ENCODE measurements at regions not wholly inside any gene's neighbourhood (a gene's known extent, or its start where the extent isn't known, plus 50 kb on each side); places are given as distances from the start of the nearest gene placed in this dataset.

DNA sequence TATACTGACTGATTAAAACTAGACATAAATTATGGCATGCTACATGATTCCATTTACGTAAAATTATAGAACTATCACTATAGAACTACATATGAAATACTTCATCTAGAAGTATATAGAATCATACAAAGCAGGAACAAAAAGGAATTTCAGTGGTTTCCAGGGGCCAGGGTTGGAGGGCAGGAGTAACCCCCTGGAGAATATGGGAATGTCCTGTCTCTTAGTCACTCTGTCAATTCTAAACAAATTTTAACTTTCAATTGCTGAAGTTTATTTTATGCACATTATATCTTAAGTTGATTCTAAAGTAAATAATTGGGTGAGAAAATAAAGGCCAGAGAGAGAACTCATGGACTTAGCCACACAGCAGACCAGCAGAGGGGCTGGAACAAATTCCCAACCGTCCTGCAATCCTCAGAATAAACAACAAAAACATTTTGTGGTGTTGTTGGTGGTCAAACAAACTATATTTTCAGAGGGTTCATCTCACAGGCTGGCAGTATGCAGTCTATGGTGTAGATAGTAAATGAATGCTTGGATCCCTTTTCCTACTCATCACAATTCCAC is 476.9 kb upstream of the SLIT2 start:
- DNase-seq, result no peak

DNA sequence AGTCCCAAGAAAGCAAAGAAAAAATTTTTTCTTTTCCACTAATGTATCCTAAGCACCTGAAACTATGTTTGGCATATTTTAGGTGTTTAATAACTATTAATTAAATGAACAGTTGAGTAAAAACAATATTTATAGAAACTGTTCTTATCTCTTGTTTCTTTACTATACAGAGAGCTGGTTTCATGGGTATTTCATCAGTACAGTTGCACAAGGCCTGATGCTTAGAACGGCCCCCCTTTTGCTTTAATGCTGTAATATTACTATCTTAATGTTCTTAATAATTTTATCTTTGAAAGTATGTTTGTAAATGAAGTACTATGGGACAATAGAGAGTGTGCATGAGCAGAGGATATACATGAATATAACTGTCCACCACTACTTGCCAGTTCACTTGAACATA is 479.1 kb upstream of the SLIT2 start:
- DNase-seq, result no peak

DNA sequence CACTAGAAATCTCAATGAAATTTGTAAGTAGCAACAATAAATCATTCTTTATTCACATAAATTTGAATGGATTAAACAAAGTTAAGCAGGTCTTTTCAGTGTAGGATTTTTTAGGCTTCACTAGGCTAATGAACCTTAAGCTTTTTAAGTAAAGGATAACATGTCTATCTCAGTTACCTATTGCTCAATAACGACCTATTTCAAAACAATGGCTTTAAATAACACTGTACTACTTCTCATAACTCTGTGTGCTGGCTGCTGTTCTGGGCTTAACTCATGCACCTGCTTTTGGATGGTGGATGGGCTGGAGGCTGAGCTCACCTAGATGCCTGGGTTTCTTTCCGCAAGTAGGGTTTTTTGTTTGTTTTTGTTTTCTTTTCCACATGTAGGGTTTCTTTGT is 495.0 kb upstream of the SLIT2 start:
- no peak for DNase-seq

DNA sequence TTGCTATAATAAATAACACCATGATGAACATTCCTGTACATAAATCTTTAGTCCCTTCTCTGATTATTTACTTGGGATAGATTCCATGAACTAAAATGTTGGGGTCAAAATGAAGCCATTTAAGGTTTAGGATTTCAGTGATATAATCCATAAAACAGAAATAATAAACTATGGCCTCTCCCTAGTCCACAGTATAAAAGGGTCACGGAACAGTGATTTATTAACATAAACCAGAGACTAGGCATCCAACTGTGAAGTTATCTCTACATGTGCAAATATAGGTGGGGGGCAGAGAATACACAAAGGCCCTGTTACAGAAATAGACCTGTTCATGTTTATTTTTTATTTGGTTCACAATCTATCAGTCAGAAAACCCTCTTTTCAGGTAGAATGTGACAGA is 499.1 kb upstream of the SLIT2 start:
- DNase-seq, result no peak

DNA sequence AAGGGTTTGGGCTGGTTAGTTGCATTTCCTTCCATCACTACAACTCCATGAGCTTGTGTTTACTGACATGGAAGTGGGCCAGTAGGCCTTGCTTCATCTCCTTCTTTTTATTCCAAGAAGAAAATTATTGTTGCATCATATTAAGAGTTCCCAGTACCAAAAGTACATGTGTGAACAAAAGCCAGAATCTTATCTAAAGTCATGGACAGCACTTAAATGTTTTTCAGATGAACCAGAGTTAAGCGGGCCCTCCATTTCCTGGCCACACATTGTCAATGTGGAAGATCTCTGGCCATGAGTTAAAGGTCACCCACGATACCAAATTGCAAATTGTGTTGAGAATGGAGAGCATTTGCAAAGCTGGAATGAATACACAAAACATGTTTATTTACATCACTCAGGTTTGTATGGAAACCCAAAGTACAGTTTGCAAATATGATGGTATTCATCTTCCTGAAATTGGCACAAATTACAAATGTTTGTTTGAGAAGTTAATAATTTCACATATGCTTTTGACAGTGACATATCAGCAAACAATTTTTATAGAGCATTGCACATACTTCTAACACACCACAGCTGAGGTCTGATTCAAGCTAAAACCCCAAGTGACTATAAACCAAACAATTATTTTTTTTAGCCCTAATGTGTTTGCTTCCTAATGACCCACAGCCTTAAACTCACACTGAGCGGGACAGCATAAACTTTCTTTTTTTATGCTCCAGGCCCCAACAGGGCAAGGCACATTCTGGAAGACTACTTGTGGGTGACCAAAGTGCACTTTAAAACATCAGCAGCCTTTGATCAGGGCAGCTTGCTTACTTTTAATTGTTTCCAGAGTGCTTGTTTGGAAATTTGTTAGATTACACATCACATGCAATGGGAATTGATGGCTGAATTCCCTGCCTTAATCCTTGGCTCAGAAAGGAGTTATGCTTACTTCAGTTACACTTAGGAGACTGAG is 502.9 kb upstream of the SLIT2 start:
- no peak for DNase-seq

DNA sequence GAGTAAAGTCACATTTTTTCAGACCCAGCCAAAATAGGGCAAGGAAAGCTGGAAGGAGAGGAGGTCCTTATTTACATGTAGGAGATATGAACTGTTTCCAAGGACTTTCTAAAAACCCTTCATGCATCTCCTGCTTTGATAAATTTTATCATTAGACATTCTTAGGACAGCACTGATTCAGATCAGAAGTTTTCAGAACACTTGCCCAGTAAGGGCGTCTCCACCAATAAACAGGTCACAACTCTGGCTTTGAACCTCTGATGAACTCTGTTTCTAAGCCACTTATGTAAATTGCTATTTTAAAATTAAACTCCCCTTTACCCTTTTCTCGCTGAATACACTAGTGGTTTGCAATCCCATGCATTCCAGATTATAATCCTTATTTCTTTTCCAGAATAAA is 505.3 kb upstream of the SLIT2 start:
- DNase-seq, result no peak

DNA sequence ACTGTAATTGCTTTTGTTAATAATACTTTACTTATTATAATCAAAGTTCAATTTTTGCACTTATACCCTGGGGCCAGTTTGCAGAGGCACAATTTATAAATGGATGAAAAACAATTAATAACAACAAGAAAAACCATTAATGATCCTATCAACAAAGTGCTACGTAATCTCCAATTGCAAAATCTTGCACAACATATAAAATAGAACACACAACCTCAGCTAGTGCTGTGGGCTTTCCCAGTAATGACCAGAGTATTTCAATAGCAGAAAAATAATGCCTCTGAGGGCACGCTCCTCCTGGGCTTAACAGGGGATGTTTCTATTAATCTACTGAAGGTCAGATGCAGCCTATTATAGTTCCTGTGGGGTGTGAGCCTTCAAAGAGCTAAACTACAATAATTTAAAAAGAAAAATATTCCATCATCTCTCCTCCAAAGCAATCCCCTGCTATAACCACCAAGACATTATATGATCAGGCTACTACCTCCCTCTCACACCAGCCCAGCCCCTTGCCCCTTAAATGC is 508.5 kb upstream of the SLIT2 start:
- no peak for DNase-seq

DNA sequence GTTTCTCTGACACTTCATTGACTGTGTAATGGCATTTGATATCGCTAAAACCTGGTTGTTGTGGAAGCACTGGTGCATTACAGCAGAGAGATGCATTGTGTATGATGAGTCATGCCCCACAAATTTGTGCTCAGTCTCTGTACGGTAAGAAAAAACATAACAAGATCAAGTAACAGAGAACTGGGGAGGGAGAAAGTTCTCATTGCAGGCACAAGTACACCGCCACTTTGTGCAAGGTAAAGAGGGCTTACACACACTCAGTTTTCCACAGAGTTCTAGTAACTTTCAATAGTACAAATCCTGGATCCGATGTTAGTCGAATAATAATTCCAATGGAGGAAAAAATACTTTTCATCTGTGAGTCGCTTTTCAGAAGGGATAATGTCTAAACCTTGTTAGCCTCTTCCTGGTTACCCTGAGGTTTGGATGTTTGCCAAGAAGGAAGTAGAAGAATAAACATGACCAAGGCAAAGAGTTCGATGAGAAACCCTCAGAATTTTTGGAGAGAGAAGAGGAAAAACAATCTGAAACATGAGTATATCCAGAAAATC is 512.5 kb upstream of the SLIT2 start:
- peak; percentile 19 to 34 for DNase-seq

DNA sequence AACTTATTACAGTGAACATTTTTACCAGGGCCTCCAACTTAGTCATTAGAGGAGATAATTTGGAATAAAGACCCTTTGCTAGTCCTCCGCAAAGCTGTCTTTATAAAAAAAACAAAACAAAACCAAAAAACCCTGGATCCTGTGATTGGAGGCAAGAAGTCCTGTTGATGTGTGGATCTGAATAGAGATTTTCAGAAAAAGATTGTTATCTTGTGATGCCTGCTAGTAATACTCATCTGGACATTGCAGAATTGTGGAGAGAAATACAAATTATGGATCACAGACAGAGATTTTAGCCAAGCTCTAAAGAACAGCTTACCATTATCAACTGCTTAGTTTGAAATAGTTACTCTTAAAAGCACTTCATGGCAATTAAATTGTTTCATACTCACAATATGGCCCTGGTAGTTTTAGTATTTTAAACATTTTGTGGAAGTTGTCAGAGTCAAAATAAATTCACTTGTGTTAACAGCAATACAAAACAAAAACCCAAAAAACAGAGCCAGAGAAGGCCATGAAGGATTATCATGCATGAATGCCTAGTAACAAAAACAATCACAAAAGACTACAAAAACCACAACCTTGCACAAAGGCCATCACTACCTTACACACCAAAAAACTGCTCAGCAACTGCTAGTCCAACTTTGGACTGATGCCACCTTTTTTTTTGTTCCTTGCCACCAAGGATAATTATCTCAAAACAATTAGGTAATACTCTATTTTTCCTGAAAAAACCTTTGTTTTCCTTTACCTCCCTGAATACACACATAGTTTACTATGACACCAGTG is 514.5 kb upstream of the SLIT2 start:
- no peak for DNase-seq

DNA sequence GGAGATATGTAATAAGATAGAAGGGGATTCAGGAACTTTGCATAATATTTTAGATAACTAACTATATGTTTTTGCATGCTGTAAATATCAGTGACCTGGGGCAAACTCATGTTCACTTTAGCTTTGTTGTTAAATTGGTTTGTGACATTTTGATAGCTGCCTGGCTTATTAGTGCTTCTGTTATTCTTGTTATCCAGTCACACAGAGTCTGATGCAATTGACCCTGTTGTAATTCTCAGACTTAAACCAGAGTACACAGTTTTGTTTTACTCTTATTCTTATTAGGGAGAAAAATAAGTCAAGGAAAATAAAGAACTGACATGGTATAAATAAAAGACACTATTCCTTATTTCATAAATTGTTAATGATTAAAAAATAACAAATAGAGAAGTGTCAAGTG is 516.7 kb upstream of the SLIT2 start:
- no peak for DNase-seq

DNA sequence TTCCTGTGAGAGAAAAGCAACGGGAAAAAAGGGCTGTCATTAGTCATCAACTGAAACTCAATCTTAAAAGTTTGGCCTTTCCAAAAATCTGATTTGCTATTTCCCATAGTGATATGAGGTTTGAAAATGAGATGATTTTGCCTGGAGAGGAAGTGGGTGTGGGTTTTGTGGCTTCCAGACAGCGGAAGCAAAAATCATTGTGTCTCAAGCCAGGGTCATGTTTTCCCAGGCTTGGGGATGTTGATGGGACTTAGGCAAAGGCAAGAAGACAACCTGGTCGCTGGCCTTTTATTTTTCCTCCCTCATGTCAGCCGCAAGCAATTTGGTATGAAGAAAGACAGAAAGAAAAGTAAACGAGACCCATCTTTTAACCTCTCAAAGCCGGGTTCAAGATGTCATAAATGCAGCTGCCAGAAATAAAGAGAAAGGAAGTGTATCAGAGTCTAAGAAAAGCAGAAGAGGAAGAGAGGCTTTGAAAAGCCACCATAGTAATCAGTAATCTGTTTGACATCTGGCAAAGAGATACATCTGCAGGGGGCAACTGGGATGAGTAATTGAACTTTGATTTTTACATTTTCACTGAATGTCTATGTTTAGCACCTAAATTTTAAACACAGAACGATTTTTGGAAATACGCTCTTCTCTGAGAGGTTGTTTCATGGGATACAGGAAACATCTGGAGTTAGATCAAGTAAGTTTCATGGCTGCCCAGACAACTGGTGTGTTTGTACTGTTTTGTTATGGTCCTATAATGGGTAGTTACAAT is 521.6 kb upstream of the SLIT2 start:
- DNase-seq, result peak; percentile 86 to 89

DNA sequence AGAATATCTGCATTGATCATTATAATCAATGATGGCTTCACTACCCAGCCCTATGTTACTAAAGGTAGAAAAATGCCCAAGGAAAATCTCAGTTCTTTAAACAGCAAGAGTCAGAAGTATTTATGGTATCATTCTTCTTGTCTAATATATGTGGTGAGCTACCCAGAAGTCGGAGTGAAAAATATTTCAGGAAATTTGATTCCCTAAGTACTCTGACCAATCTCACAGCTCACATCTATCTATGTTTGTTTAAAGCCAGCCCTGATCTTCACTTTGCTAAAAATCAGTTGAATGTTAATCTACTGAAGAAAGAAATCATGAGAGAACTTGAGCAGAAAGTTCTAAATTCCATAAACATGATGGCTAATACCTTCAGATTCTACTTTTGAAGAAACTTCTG is 522.9 kb upstream of the SLIT2 start:
- DNase-seq, result no peak

DNA sequence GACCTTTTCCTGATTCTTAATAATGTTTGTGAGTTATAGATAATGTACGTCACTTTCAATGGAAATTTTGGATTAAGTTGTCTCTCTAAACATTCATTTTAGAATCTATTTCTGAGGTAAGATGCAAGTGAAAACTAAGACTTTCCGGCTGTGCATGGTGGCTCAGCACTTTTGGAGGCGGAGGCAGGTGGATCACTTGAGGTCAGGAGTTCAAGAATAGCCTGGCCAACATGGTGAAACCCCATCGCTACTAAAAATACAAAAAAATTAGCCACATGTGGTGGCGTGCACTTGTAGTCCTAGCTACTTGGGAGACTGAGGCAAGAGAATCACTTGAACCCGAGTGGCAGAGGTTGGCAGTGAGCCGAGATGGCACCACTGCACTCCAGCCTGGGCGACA is 524.6 kb upstream of the SLIT2 start:
- DNase-seq, result no peak

DNA sequence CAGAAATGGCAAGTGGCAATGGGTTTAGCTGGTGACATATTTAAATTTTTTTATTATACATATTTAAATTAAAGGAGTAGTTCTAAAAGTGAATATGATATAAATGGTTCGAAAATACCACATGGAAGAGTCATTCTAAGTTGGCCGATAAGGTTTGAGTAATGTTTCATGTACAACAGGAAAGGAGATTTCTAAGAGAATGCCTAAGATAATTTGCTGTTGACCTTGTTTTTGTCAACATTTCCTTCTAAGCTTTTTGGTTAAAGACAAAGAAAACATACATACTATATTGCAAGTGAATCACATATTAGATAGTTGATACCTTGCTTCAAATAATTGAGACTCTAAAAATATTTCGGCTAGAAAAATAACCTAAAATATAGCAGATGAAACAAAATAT is 526.6 kb upstream of the SLIT2 start:
- no peak for DNase-seq

DNA sequence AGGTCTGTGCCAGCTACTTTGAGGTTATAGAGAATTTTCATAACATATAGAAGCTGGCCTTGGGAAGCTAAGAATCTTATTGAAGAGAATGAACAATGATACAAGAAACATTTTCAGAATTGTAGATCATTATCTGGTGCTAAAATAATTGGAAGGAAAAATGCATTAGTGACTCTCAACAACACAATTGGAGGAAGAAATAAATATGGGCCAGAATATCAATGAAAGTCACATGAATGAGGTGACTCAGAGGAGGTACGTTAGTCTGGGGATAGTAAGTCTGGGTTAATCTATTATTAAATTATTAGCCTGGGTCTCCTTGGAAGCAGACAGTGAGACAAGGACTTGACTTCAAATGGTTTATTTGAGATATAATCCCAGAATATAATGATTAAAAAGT is 529.3 kb upstream of the SLIT2 start:
- no peak for DNase-seq

DNA sequence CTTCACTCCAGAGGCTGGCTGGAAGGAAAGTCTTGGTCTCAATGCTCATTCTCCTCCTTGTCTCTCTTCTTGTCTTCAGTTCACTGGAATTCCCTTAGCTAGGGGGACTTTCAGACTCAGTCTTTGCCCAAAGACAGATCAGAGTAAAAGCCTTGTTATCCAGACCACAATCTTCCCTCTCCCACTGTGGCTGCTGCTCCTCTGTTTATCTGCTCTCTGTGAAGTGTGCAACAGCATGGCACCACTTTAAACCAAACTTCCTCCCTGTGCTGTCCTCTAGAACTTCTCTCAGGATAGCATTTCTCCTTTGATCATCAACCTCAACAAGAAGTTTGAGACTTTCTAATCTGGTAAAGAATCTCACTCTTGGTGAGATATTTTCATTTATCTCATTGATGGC is 530.1 kb upstream of the SLIT2 start:
- DNase-seq, result no peak

DNA sequence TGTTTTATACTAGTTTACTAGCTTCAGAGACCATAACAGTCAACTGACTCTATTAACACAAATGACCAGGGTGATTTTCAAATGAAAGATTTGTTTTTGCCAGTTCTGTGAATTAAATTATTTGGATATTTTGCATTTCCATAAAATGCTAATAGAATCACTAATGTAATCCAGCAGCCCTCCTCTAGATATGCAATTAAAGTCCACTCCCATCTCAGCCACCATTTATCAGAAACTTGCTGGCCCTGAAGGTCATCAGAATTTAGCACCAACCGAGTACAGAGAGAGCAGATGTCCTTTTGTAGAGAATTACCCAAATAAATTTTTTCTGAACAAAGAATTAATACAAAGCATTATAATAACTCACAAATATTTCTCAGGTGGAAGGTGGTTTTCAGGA is 531.1 kb upstream of the SLIT2 start:
- DNase-seq, result no peak

DNA sequence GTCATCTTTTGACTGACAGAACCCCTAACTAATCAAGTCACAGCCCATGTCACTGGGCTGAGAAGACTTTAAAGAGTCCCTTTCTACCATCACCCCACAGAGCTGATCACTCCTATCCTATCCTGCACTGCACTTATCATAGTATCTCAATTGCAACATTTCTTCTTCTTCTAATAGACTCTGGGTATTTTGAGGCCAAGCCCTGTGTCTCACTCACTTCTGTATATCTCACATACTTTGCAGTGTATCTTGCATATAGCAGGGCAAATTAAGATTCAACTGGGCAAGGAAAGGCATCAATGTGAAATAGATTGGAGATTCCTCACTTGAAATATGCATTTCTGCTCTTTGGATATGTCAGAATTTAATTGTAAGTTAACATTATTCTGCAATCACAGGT is 531.5 kb upstream of the SLIT2 start:
- DNase-seq, result no peak

DNA sequence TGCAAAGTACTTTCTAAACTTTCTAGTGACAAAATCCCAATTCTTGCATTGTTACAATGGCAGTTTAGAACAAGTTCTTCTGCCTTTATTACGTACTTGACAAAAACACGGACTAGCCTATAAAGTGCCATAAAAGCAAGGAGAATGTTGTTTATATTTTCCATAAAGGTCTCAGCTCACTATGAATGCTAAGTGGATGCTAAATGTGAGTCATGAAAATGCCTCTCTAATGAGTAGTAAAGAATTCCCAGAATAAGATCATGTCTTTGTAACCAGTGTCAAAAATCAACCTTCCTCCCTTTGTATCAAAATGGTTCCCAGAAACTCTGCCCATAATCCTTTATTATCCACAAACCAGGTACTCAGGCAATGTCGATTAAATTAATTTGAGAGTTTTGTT is 539.8 kb upstream of the SLIT2 start:
- no peak for DNase-seq

DNA sequence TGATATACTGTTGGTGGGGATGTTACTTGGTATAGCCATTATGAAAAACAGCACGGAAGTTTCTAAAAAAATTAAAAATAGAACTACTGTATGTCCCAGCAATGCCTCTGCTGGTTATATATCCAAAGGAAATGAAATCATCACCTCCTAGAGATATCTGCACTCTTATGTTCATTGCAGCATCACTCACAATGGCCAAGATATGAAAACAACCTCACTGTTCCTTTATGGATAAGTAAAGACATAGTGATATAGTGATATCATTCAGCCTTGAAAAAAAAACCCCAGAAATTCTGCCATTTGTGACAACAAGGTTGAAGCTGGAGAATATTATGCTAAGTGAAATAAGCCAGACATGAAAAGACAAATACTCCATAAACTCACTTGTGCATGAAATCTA is 543.8 kb upstream of the SLIT2 start:
- no peak for DNase-seq

DNA sequence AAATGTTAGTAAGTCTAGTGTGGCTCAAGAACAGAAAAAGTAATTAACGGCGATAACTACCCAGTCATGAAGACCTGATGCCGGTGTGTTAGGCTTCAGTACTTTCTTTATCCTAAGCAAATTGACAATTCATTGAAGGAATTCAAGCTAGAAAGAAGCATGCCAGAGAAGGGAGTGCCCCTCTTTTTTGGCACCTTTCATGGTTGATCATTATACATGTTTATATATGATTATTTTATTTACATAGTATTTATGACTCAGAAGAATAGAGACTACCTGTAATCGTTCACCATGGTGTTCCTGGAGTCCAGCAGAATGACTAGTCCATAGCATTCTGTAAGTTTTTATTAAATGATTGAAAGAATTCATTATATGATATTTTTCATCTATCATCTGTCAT is 548.3 kb upstream of the SLIT2 start:
- DNase-seq, result no peak

DNA sequence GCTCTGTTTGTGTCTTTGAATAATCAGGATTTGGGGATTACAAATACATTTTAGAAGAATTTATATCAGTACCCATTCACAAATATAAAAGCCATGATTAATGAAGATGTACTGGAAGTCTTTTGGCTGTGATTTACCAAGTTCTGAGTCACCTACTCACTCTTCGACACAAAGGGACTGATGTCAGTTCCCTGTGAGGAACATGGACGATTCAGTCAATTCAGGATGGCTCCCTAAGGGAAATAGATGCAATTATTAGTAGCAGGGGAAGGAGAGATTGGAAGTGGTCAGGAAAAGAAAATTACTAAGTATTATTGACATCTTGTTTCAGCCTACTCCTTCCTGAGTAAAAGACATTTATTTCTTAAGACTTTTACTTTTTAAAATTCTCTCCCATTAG is 550.7 kb upstream of the SLIT2 start:
- no peak for DNase-seq

DNA sequence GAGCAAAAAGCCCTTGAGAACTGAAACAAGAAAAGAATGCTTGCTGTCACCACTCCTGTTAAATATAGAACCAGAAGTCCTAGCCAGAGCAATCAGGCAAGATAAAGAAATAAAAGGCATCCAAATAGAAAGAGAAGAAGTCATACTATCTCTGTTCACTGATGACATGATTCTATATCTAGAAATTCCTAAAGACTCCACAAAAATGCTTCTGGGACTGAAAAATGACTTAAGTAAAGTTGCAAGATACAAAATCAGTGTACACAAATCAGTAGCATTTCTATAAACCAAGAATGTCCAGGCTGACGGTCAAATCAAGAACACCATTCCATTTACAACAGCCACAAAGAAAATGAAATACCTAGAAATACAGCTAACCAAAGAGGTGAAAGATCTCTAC is 552.7 kb upstream of the SLIT2 start:
- DNase-seq, result no peak

Measured in Kasumi-1 (cell line).